ENCODE measurements at regions not wholly inside any gene's neighbourhood (a gene's known extent, or its start where the extent isn't known, plus 50 kb on each side); places are given as distances from the start of the nearest gene placed in this dataset.

GRCh38 chr12:125492354-125493270 lies 427.4 kb downstream of the AACS start:
- DNase-seq (ENCODE audit: low spot score): no peak

- DNase-seq (ENCODE audit: low spot score): no peak
Measured at GRCh38 chr12:125493704-125494308, 428.6 kb downstream of the AACS start.

- DNase-seq (ENCODE audit: low spot score): no peak
Measured at GRCh38 chr12:125503128-125503527, 437.9 kb downstream of the AACS start.

- no peak for DNase-seq (ENCODE audit: low spot score)
Measured at GRCh38 chr12:125509195-125509594, 444.0 kb downstream of the AACS start.

GRCh38 chr12:125512541-125513298 lies 447.5 kb downstream of the AACS start:
- DNase-seq (ENCODE audit: low spot score): no peak

- DNase-seq (ENCODE audit: low spot score): no peak
Measured at GRCh38 chr12:125515887-125516286, 450.7 kb downstream of the AACS start.

- no peak for DNase-seq (ENCODE audit: low spot score)
Measured at GRCh38 chr12:125518074-125518473, 452.8 kb downstream of the AACS start.

GRCh38 chr12:125519026-125519651 lies 453.9 kb downstream of the AACS start:
- no peak for DNase-seq (ENCODE audit: low spot score)

- no peak for DNase-seq (ENCODE audit: low spot score)
Measured at GRCh38 chr12:125525879-125526278, 460.6 kb downstream of the AACS start.

- DNase-seq (ENCODE audit: low spot score): no peak
Measured at GRCh38 chr12:125528281-125528680, 463.0 kb downstream of the AACS start.

GRCh38 chr12:125530201-125530600 lies 465.0 kb downstream of the AACS start:
- DNase-seq (ENCODE audit: low spot score): no peak

- no peak for DNase-seq (ENCODE audit: low spot score)
Measured at GRCh38 chr12:125530876-125531275, 465.6 kb downstream of the AACS start.

- no peak for DNase-seq (ENCODE audit: low spot score)
Measured at GRCh38 chr12:125531574-125531973, 466.3 kb downstream of the AACS start.

- DNase-seq (ENCODE audit: low spot score): peak; percentile 46
Measured at GRCh38 chr12:125533434-125534029, 468.3 kb downstream of the AACS start.

GRCh38 chr12:125538401-125539199 lies 473.4 kb downstream of the AACS start:
- no peak for DNase-seq (ENCODE audit: low spot score)

- no peak for DNase-seq (ENCODE audit: low spot score)
Measured at GRCh38 chr12:125540580-125541204, 475.5 kb downstream of the AACS start.

- DNase-seq (ENCODE audit: low spot score): no peak
Measured at GRCh38 chr12:125544960-125545359, 479.7 kb downstream of the AACS start.

- DNase-seq (ENCODE audit: low spot score): no peak
Measured at GRCh38 chr12:125549171-125549570, 483.9 kb downstream of the AACS start.

GRCh38 chr12:125549836-125550235 lies 484.6 kb downstream of the AACS start:
- DNase-seq (ENCODE audit: low spot score): no peak

GRCh38 chr12:125552295-125552694 lies 487.1 kb downstream of the AACS start:
- no peak for DNase-seq (ENCODE audit: low spot score)
